ENCODE measurements at regions not wholly inside any gene's neighbourhood (a gene's known extent, or its start where the extent isn't known, plus 50 kb on each side); places are given as distances from the start of the nearest gene placed in this dataset.

DNA sequence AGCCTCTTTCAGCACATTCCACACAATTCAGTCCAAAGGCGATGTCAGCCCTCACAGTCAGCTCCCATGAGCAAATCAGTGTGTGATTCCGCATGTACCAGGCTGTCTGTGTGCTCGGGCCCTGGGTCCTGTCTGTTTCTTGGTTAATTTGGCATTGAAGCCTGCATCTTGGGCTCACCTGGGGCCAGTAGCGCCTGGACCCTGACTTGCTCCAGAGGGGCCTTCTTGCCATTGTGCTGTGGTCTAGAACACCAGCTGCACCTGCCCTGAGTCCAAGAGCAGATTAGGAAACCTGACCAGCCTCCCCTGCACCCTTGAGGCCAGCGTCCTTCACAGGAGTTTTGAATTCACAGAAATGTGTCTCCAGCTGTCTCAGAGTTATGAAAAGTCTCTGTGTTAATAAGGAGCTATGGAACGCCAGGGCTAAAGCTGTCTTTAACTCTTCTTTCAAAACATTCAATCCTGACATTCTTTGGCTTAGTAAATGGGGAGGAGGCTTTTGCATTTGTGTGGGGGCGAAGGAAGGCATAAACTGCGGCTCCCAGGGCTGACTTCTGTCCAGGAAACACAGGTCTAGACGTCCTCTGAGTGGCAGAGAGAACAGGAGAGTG is 102.2 kb downstream of the ARF6 start:
- no peaks in the 10 kb centered on the region for H3K36me3 ChIP-seq
- no peak overlapping the region for H3K4me3 ChIP-seq
- intact Hi-C loops (cut with DNase I; ENCODE audit: low total_unique reads), result no loop called here
- H3K4me1 ChIP-seq, result peaks cover 0 to 21% (median 17%) of the 10 kb centered on the region in 4 donors
- H3K27me3 ChIP-seq, result no peaks in the 10 kb centered on the region
- H3K27ac ChIP-seq, result peak overlapping the region in 1 of 2 donors; percentile 16
- no peak for DNase-seq
- TF ChIP-seq, protein P1, sequence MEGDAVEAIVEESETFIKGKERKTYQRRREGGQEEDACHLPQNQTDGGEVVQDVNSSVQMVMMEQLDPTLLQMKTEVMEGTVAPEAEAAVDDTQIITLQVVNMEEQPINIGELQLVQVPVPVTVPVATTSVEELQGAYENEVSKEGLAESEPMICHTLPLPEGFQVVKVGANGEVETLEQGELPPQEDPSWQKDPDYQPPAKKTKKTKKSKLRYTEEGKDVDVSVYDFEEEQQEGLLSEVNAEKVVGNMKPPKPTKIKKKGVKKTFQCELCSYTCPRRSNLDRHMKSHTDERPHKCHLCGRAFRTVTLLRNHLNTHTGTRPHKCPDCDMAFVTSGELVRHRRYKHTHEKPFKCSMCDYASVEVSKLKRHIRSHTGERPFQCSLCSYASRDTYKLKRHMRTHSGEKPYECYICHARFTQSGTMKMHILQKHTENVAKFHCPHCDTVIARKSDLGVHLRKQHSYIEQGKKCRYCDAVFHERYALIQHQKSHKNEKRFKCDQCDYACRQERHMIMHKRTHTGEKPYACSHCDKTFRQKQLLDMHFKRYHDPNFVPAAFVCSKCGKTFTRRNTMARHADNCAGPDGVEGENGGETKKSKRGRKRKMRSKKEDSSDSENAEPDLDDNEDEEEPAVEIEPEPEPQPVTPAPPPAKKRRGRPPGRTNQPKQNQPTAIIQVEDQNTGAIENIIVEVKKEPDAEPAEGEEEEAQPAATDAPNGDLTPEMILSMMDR (IDR thresholded peaks at IDR 0.05), result no peak
- no peaks in the 10 kb centered on the region for H3K9me3 ChIP-seq

DNA sequence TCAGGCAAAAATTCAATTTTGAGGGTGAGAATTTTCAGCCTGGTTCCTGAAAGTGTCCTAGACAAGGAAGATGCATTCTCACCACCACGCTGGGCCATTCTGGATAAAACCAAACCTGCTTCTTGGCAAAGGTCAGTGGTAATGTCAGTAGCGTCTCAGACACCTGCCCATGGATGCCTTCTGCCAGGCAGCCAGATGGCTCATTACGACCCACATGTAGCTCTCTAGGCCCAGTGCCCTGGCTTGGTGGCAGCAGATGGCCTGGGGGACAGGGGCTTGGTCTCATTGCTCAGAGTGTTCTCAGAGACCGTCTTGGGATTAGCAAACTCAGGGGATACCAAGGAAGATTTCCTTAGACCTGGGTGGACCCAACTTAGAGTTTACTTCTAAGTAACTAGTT is 105.1 kb downstream of the ARF6 start:
- Histone ChIP-seq H3K9me3 (no peaks in the 10 kb centered on the region), H3K27ac (peak overlapping the region; percentile 84 to 94), H3K4me1 (peaks cover 0 to 50% (median 46%) of the 10 kb centered on the region in 4 donors), H3K4me3 (no peak overlapping the region), H3K27me3 (no peaks in the 10 kb centered on the region), H3K36me3 (no peaks in the 10 kb centered on the region)
- TF ChIP-seq, protein P1 (IDR thresholded peaks at IDR 0.05), result no peak
- intact Hi-C loops (cut with DNase I; ENCODE audit: low total_unique reads), result no loop called here
- DNase-seq, result no peak

DNA sequence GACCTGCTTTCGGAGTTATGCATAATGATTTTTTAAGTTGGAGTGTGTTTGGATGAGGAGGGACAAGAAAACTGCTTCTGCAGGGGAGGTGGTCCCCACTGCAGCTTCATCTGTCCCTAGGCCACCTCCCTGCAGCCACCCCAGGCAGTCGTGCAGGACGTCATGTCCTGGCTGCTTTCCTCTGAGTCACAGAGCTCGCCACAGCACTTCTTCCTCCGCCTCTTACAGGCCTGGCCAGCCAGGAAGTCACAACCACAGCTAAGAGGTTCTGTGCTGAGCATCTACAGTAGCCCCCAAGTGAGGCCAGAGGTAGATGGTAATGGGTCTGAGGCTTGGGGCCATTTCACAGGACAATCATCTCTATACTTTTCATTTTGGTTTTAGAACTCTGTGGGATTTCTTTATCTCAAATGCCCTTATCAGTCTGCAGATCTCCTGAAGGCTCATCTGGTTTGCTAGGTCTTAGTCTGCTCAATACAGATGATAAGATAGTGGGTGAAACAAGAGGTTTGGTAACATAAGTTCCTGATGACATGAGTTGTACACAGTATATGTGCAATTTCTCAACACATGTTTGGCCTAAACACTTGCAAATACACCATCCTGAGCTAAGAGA is 106.4 kb downstream of the ARF6 start:
- Histone ChIP-seq H3K36me3 (no peaks in the 10 kb centered on the region), H3K9me3 (no peaks in the 10 kb centered on the region), H3K4me1 (peaks cover 0 to 57% (median 54%) of the 10 kb centered on the region in 4 donors), H3K27me3 (no peaks in the 10 kb centered on the region), H3K4me3 (no peak overlapping the region), H3K27ac (peak overlapping the region; percentile 84 to 94)
- TF ChIP-seq, protein P1 (IDR thresholded peaks at IDR 0.05), result no peak
- peak; percentile 93 to 95 for DNase-seq
- intact Hi-C loops (cut with DNase I; ENCODE audit: low total_unique reads), result no loop called here

DNA sequence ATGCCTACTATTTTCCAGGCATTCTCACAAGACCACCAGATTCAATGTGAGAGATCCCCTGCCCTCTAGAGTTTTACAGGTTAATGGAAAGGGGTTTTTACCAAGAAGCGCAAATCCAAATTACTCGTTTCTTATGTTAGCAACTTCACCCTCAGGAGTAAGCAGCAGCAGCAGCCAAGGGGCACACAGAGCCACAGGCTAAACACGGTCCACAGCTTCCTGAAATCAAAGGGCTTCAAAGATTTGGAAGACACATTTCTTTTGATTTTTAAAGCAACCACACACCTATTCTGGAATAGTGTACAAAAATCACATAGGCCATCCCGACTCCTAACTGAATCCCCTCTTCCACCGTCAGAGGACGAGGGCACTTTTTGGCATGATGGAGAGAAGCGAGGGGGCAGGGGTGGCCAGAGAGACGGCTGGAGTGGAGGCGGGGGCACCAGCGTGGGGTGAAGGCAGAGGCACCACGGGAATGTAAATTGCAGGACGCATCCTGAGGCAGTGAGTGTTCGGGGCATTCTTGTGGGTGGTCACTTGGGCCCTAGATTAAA is 107.0 kb downstream of the ARF6 start:
- Histone ChIP-seq H3K36me3 (no peaks in the 10 kb centered on the region), H3K4me3 (peak overlapping the region in 1 of 2 donors; percentile 3), H3K9me3 (no peaks in the 10 kb centered on the region), H3K27me3 (no peaks in the 10 kb centered on the region), H3K27ac (peak overlapping the region; percentile 84 to 94), H3K4me1 (peaks cover 0 to 58% (median 54%) of the 10 kb centered on the region in 4 donors)
- no peak for DNase-seq
- TF ChIP-seq, protein P1 (IDR thresholded peaks at IDR 0.05), result no peak
- intact Hi-C loops (cut with DNase I; ENCODE audit: low total_unique reads), result loop anchor here (10.0 kb wide), 1 partner anchor 115 kb away; the partner anchor contains the start of gene VCPKMT

DNA sequence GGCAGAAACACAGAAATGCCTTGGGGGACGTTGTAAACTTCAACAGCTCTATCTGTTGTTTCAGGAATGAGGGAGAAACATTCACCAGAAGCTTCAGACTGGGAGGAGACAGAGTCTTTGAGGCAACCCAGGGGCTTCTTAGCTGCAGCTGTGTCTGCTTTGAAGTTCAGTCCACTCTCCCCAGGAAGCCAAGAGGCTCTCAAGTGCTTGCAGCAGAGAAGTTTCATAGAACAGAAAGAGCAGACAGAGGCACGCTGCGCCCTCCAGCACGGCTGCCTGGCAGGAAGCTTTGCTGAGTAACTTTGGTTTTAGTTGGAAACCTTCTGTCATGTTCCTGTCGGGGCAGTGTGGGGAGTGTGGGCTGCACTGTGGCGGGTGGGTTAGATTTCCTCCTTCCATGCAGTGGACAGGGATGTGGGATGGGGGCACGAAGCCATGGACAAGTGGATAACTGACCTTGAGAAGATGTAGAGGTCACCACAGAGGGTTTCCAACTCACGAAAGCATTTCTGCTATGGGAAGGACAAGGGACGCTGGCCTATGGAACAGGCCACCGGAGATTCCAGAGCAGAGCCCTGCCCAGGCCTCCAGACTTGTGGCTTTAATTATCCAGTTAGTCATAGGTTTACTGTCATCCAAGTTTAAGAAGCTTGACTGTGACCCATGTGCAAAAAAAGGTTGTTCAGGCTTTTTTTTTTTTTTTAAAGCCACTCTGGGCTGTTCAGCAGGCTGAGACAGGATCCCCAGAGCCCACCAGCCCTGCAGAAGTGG is 107.7 kb downstream of the ARF6 start:
- peak; percentile 74 to 86 for DNase-seq

More for the DNA sequence above, 107.7 kb downstream of the ARF6 start:
- peak overlapping the region; percentile 84 to 94 for H3K27ac ChIP-seq
- no peaks in the 10 kb centered on the region for H3K36me3 ChIP-seq
- TF ChIP-seq, protein P1 (IDR thresholded peaks at IDR 0.05), result no peak
- no peaks in the 10 kb centered on the region for H3K9me3 ChIP-seq
- H3K4me3 ChIP-seq, result peak overlapping the region in 1 of 2 donors; percentile 3
- intact Hi-C loops (cut with DNase I; ENCODE audit: low total_unique reads), result loop anchor here (10.0 kb wide), 1 partner anchor 114 kb away; the partner anchor contains the start of gene VCPKMT
- H3K27me3 ChIP-seq, result no peaks in the 10 kb centered on the region
- H3K4me1 ChIP-seq, result peaks cover 0 to 58% (median 54%) of the 10 kb centered on the region in 4 donors

All from tibial artery (tissue), 4 donors.